Karpas-422 (cell line): ENCODE measurements at regions not wholly inside any gene's neighbourhood (a gene's known extent, or its start where the extent isn't known, plus 50 kb on each side); places are given as distances from the start of the nearest gene placed in this dataset.
"Not testable (repeated sequence)": the region's sequence is repeated elsewhere in the genome, so short reads cannot be mapped to it uniquely, and the experiment has no call there.

ENCODE experiments used
- DNase-seq: peaks from one replicate; pipeline ENCODE4 v3.0.0-alpha.2; 2015
- H2AFZ ChIP-seq: fragments of 200-600 bp; sonication (generic); 2 replicates; pipeline ENCODE4 v1.6.1; 2014; ENCODE audit warnings: antibody characterized with exemption, low read length, mixed read lengths
- H3K27ac ChIP-seq: fragments of 200-600 bp; sonication (generic); 2 replicates; pipeline ENCODE4 v1.5.1; 2014; ENCODE audit warnings: mild to moderate bottlenecking, low read length, moderate library complexity
- H3K27me3 ChIP-seq: fragments of 200-600 bp; sonication (generic); 2 replicates; pipeline ENCODE4 v1.6.1; 2014; ENCODE audit warnings: low read length, mixed read lengths
- H3K36me3 ChIP-seq: fragments of 200-600 bp; sonication (generic); 2 replicates; pipeline ENCODE4 v1.6.1; 2014; ENCODE audit warnings: low read length, mixed read lengths; ENCODE audit not compliant: insufficient read depth
- H3K4me1 ChIP-seq: fragments of 200-600 bp; sonication (generic); 2 replicates; pipeline ENCODE4 v1.6.1; 2014; ENCODE audit warnings: mild to moderate bottlenecking, low read length, mixed read lengths
- H3K4me2 ChIP-seq: fragments of 200-600 bp; sonication (generic); 2 replicates; pipeline ENCODE4 v1.6.1; 2014; ENCODE audit warnings: low read length, low read depth, mild to moderate bottlenecking; ENCODE audit not compliant: poor library complexity, severe bottlenecking
- H3K4me3 ChIP-seq: fragments of 200-600 bp; sonication (generic); 2 replicates; pipeline ENCODE4 v1.5.1; 2014; ENCODE audit warnings: mild to moderate bottlenecking, antibody characterized with exemption, low read length, mixed read lengths
- H3K79me2 ChIP-seq: fragments of 200-600 bp; sonication (generic); 2 replicates; pipeline ENCODE4 v1.6.1; 2014; ENCODE audit warnings: mild to moderate bottlenecking, low read length, mixed read lengths
- H3K9ac ChIP-seq: fragments of 200-600 bp; sonication (generic); 2 replicates; pipeline ENCODE4 v1.6.0; 2014; ENCODE audit warnings: low read length
- H3K9me2 ChIP-seq: fragments of 200-600 bp; sonication (generic), shearing (Covaris generic); replicated peaks from 2 replicates; pipeline ENCODE4 v1.6.0; 2014; ENCODE audit warnings: mild to moderate bottlenecking, low read length, moderate library complexity; ENCODE audit not compliant: insufficient read depth
- H3K9me3 ChIP-seq: fragments of 300-700, 200-600 bp; sonication (generic); 2 replicates; pipeline ENCODE4 v1.6.1; 2014; ENCODE audit warnings: low read length, mixed read lengths
- H4K20me1 ChIP-seq: fragments of 200-600 bp; sonication (generic); 2 replicates; pipeline ENCODE4 v1.6.1; 2014; ENCODE audit warnings: mild to moderate bottlenecking, antibody characterized with exemption, low read length, low read depth; ENCODE audit not compliant: insufficient read depth

GRCh38 chr10:78231939-78232338, 198.3 kb downstream of the RPS24 start:
- Histone ChIP-seq H3K4me1 (no peaks in the 10 kb centered on the region), H3K27me3 (no peaks in the 10 kb centered on the region; the same call in 1 of the 2 replicates), H3K4me3 (no peak overlapping the region), H3K9ac (no peak overlapping the region), H3K4me2 (no peak overlapping the region), H3K9me3 (no peaks in the 10 kb centered on the region), H3K27ac (no peak overlapping the region), H3K36me3 (no peaks in the 10 kb centered on the region), H4K20me1 (no peaks in the 10 kb centered on the region), H3K79me2 (no peaks in the 10 kb centered on the region), H2AFZ (no peak overlapping the region), H3K9me2 (no peaks in the 10 kb centered on the region)
- DNase-seq: no peak

GRCh38 chr10:78236416-78237015, 202.9 kb downstream of the RPS24 start:
- Histone ChIP-seq H3K36me3 (no peaks in the 10 kb centered on the region), H3K27me3 (no peaks in the 10 kb centered on the region; the same call in 1 of the 2 replicates), H3K9me2 (no peaks in the 10 kb centered on the region), H3K9ac (no peak overlapping the region), H3K4me3 (no peak overlapping the region), H3K9me3 (no peaks in the 10 kb centered on the region), H3K79me2 (no peaks in the 10 kb centered on the region), H3K4me1 (no peaks in the 10 kb centered on the region), H3K4me2 (no peak overlapping the region), H4K20me1 (no peaks in the 10 kb centered on the region), H2AFZ (no peak overlapping the region), H3K27ac (no peak overlapping the region)
- DNase-seq: no peak

DNA sequence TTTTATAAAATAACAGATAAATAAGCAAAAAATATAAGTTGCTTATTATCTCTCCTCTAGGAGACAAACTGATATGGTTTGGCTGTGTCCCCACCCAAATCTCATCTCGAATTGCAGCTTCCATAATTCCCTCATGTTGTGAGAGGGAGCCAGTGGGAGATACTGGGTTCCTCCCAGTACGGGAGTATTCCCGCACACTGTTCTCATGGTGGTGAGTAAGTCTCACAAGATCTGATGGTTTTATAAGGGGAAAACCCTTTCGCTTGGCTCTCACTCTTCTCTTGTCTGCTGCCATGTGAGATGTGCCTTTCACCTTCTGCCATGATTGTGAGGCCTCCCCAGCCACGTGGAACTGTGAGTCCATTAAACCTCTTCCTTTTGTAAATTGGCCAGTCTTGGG, 204.3 kb downstream of the RPS24 start:
- H3K27ac ChIP-seq, H3K4me1 ChIP-seq, H3K9me3 ChIP-seq, H3K4me3 ChIP-seq, H3K79me2 ChIP-seq, H3K4me2 ChIP-seq, H3K9ac ChIP-seq, H3K36me3 ChIP-seq, H2AFZ ChIP-seq, H3K27me3 ChIP-seq, H3K9me2 ChIP-seq, DNase-seq, H4K20me1 ChIP-seq: not testable (repeated sequence)

DNA sequence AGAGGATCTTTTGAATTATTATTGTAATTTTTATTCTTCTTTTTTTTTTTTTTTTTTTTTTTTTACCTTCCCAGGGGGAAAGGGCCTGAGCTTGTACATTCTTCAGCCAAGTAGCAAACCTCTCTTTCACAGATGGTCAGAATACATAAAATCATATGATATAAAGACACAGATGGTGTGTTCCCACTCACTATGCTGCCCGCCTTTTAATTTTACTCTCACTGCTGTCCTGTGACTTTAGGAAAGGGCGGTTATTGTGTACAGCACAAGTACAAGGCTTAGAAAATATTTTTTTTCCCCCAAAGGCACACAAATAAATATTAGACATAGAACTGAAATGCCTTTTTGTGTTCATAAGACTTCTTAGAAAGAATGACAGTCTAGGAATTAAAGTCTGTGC, 213.6 kb downstream of the RPS24 start:
- no peaks in the 10 kb centered on the region for H3K36me3 ChIP-seq
- H3K4me1 ChIP-seq: no peaks in the 10 kb centered on the region
- H4K20me1 ChIP-seq: no peaks in the 10 kb centered on the region
- H3K4me2 ChIP-seq: no peak overlapping the region
- no peak overlapping the region for H3K27ac ChIP-seq
- DNase-seq: no peak
- H3K9me3 ChIP-seq: no peaks in the 10 kb centered on the region
- H3K9me2 ChIP-seq: no peaks in the 10 kb centered on the region
- no peak overlapping the region for H3K4me3 ChIP-seq
- no peak overlapping the region for H2AFZ ChIP-seq
- H3K27me3 ChIP-seq: no peaks in the 10 kb centered on the region; the same call in 1 of the 2 replicates
- H3K79me2 ChIP-seq: no peaks in the 10 kb centered on the region
- H3K9ac ChIP-seq: no peak overlapping the region

- Histone ChIP-seq H3K27me3 (no peaks in the 10 kb centered on the region; the same call in 1 of the 2 replicates), H3K27ac (no peak overlapping the region), H3K79me2 (no peaks in the 10 kb centered on the region), H3K9me2 (no peaks in the 10 kb centered on the region), H4K20me1 (no peaks in the 10 kb centered on the region), H3K9me3 (no peaks in the 10 kb centered on the region), H3K4me3 (no peak overlapping the region), H2AFZ (no peak overlapping the region), H3K36me3 (no peaks in the 10 kb centered on the region), H3K4me2 (no peak overlapping the region), H3K9ac (no peak overlapping the region), H3K4me1 (no peaks in the 10 kb centered on the region)
- no peak for DNase-seq
Measured at GRCh38 chr10:78247821-78248220, 214.2 kb downstream of the RPS24 start.

GRCh38 chr10:78248651-78249464, 215.2 kb downstream of the RPS24 start:
- Histone ChIP-seq H3K9me2 (no peaks in the 10 kb centered on the region), H3K9me3 (no peaks in the 10 kb centered on the region), H3K4me3 (no peak overlapping the region), H3K4me2 (no peak overlapping the region), H3K4me1 (no peaks in the 10 kb centered on the region), H3K27me3 (no peaks in the 10 kb centered on the region; the same call in 1 of the 2 replicates), H3K36me3 (no peaks in the 10 kb centered on the region), H3K79me2 (no peaks in the 10 kb centered on the region), H3K27ac (no peak overlapping the region), H3K9ac (no peak overlapping the region), H2AFZ (no peak overlapping the region), H4K20me1 (no peaks in the 10 kb centered on the region)
- DNase-seq: no peak

GRCh38 chr10:78249690-78250089, 216.0 kb downstream of the RPS24 start:
- H3K36me3 ChIP-seq: no peaks in the 10 kb centered on the region
- no peaks in the 10 kb centered on the region for H3K79me2 ChIP-seq
- H4K20me1 ChIP-seq: no peaks in the 10 kb centered on the region
- H3K27me3 ChIP-seq: no peaks in the 10 kb centered on the region; the same call in 1 of the 2 replicates
- no peak for DNase-seq
- H3K9ac ChIP-seq: no peak overlapping the region
- no peak overlapping the region for H3K4me2 ChIP-seq
- H3K27ac ChIP-seq: no peak overlapping the region
- H3K9me3 ChIP-seq: no peaks in the 10 kb centered on the region
- H3K9me2 ChIP-seq: no peaks in the 10 kb centered on the region
- H3K4me3 ChIP-seq: no peak overlapping the region
- no peak overlapping the region for H2AFZ ChIP-seq
- H3K4me1 ChIP-seq: no peaks in the 10 kb centered on the region

DNA sequence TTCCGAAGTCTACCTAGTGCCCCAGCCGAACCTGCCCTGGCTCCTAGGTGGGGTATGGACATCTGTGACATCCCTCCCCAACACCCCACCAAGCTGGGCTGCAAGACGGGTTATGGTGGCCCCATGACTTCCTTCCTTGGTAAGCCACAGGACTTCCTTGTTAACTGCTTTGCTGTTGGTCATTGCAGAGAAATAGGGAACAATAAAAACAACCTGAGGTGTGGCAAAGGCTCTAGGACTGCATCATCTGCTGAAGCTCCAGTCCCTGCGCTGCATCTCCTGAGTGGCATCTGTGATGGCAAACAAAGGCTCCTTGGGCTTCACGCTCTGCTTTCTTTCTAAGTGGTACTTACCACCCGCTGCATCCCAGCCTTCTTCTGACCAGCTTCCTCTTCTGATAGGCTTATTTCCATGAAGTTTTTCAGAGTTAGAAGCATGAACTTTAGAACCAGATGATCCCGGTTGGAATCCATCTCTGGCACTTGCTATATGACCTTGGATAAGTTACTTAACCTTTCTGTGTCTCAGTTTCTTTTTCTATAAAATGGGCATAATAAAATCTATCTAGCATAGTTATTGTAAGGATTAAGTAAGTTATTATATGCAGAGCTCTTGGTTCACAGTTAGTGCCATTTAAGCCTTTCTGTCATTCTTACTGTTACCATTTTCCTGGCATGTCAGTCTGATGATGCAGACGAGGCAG, 216.8 kb downstream of the RPS24 start:
- H3K4me3 ChIP-seq: no peak overlapping the region
- H3K4me1 ChIP-seq: no peaks in the 10 kb centered on the region
- H3K4me2 ChIP-seq: no peak overlapping the region
- no peak overlapping the region for H3K9ac ChIP-seq
- H3K27me3 ChIP-seq: no peaks in the 10 kb centered on the region
- no peak overlapping the region for H2AFZ ChIP-seq
- no peak for DNase-seq
- no peaks in the 10 kb centered on the region for H4K20me1 ChIP-seq
- H3K27ac ChIP-seq: no peak overlapping the region
- no peaks in the 10 kb centered on the region for H3K9me3 ChIP-seq
- no peaks in the 10 kb centered on the region for H3K36me3 ChIP-seq
- H3K9me2 ChIP-seq: no peaks in the 10 kb centered on the region
- H3K79me2 ChIP-seq: no peaks in the 10 kb centered on the region
